ENCODE measurements at regions not wholly inside any gene's neighbourhood (a gene's known extent, or its start where the extent isn't known, plus 50 kb on each side); places are given as distances from the start of the nearest gene placed in this dataset.

DNA sequence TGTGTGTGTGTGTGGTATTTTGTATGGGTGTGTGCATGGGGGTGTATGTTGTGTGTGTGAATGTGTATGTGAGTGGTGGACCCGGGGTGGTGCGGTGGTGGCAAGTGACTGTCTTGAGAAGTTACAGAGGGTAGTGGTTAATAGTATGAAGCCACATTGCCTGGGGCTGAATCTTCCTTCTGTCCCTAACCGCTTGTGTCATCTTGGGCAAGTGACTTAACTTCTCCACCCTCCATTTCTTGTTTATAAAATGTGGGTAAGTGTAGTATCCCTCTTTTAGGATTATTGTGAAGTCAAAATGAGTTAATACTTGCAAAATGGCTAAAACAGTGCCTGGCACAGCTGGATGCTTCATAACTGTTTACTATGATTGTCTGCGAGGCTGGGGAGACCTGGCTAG, 63.5 kb downstream of the MYCN start:
- TF ChIP-seq, protein P1, sequence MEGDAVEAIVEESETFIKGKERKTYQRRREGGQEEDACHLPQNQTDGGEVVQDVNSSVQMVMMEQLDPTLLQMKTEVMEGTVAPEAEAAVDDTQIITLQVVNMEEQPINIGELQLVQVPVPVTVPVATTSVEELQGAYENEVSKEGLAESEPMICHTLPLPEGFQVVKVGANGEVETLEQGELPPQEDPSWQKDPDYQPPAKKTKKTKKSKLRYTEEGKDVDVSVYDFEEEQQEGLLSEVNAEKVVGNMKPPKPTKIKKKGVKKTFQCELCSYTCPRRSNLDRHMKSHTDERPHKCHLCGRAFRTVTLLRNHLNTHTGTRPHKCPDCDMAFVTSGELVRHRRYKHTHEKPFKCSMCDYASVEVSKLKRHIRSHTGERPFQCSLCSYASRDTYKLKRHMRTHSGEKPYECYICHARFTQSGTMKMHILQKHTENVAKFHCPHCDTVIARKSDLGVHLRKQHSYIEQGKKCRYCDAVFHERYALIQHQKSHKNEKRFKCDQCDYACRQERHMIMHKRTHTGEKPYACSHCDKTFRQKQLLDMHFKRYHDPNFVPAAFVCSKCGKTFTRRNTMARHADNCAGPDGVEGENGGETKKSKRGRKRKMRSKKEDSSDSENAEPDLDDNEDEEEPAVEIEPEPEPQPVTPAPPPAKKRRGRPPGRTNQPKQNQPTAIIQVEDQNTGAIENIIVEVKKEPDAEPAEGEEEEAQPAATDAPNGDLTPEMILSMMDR (IDR thresholded peaks at IDR 0.05; ENCODE audit: low read length), result no peak
- no peak for TF ChIP-seq EZH2 (IDR thresholded peaks at IDR 0.05; ENCODE audit: borderline replicate concordance, low read length)
